Stomach smooth muscle (tissue), 2 donors: ENCODE measurements at regions not wholly inside any gene's neighbourhood (a gene's known extent, or its start where the extent isn't known, plus 50 kb on each side); places are given as distances from the start of the nearest gene placed in this dataset.
"Not testable (repeated sequence)": the region's sequence is repeated elsewhere in the genome, so short reads cannot be mapped to it uniquely, and the experiment has no call there.

Source experiments
- H3K27ac ChIP-seq: one replicate; pipeline ENCODE4 v1.7.0; 2013; ENCODE audit warnings: mild to moderate bottlenecking, low read length, inconsistent platforms
- H3K27me3 ChIP-seq, 2 donors: one replicate each; pipeline ENCODE4 v1.7.0; 2013; ENCODE audit warnings: low read length in 2 of 2; ENCODE audit not compliant: insufficient read depth in 2 of 2, control insufficient read depth in 1 of 2
- H3K36me3 ChIP-seq, 2 donors: one replicate each; pipeline ENCODE4 v1.7.0; 2013; ENCODE audit warnings: low read length in 2 of 2; ENCODE audit not compliant: control insufficient read depth in 2 of 2, insufficient read depth in 2 of 2
- H3K4me1 ChIP-seq: one replicate; pipeline ENCODE4 v1.7.0; 2013; ENCODE audit warnings: low read length; ENCODE audit not compliant: control insufficient read depth, insufficient read depth
- H3K4me3 ChIP-seq, 2 donors: one replicate each; pipeline ENCODE4 v1.7.0; 2013; ENCODE audit warnings: low read length in 2 of 2
- H3K9ac ChIP-seq, 2 donors: one replicate each; pipeline ENCODE4 v1.7.0; 2013; ENCODE audit warnings: low read length in 2 of 2, mild to moderate bottlenecking in 1 of 2
- H3K9me3 ChIP-seq, 2 donors: one replicate each; pipeline ENCODE4 v1.7.0; 2013; ENCODE audit warnings: low read length in 2 of 2; ENCODE audit not compliant: control insufficient read depth in 2 of 2
- donor health status: healthy.
- donor health status: Pancreatic carcinoma.

- no peaks in the 10 kb centered on the region for H3K27me3 ChIP-seq
- no peaks in the 10 kb centered on the region for H3K9me3 ChIP-seq
- H3K9ac ChIP-seq: no peak overlapping the region
- peaks cover 12% of the 10 kb centered on the region for H3K4me1 ChIP-seq
- H3K27ac ChIP-seq: peak overlapping the region; percentile 49
- no peaks in the 10 kb centered on the region for H3K36me3 ChIP-seq
- H3K4me3 ChIP-seq: peak overlapping the region; percentile 38 to 49
Observed at GRCh38 chr7:69517985-69518704, 80.1 kb upstream of the AUTS2 start.

GRCh38 chr7:69518705-69519077, 79.6 kb upstream of the AUTS2 start:
- H3K9ac ChIP-seq: no peak overlapping the region

GRCh38 chr7:69526570-69526969, 71.7 kb upstream of the AUTS2 start:
- no peaks in the 10 kb centered on the region for H3K27me3 ChIP-seq
- no peaks in the 10 kb centered on the region for H3K36me3 ChIP-seq
- no peak overlapping the region for H3K4me3 ChIP-seq
- no peak overlapping the region for H3K9ac ChIP-seq
- no peaks in the 10 kb centered on the region for H3K9me3 ChIP-seq
- no peaks in the 10 kb centered on the region for H3K4me1 ChIP-seq
- H3K27ac ChIP-seq: no peak overlapping the region

More at GRCh38 chr7:69518705-69519077, 79.6 kb upstream of the AUTS2 start:
- Histone ChIP-seq H3K9me3 (no peaks in the 10 kb centered on the region), H3K4me1 (peaks cover 12% of the 10 kb centered on the region), H3K27ac (peak overlapping the region; percentile 49), H3K27me3 (no peaks in the 10 kb centered on the region), H3K4me3 (peak overlapping the region; percentile 38 to 49), H3K36me3 (no peaks in the 10 kb centered on the region)

GRCh38 chr7:69527706-69528105, 70.6 kb upstream of the AUTS2 start:
- Histone ChIP-seq H3K36me3 (no peaks in the 10 kb centered on the region), H3K9me3 (no peaks in the 10 kb centered on the region), H3K27ac (no peak overlapping the region), H3K9ac (no peak overlapping the region), H3K27me3 (no peaks in the 10 kb centered on the region), H3K4me3 (no peak overlapping the region), H3K4me1 (no peaks in the 10 kb centered on the region)

GRCh38 chr7:69531050-69531449, 67.2 kb upstream of the AUTS2 start:
- H3K27me3 ChIP-seq: no peaks in the 10 kb centered on the region
- no peak overlapping the region for H3K9ac ChIP-seq
- H3K9me3 ChIP-seq: no peaks in the 10 kb centered on the region
- no peaks in the 10 kb centered on the region for H3K4me1 ChIP-seq
- no peak overlapping the region for H3K4me3 ChIP-seq
- H3K27ac ChIP-seq: no peak overlapping the region
- H3K36me3 ChIP-seq: no peaks in the 10 kb centered on the region

GRCh38 chr7:69534461-69535041, 63.7 kb upstream of the AUTS2 start:
- no peaks in the 10 kb centered on the region for H3K4me1 ChIP-seq
- H3K4me3 ChIP-seq: no peak overlapping the region
- H3K27me3 ChIP-seq: no peaks in the 10 kb centered on the region
- H3K27ac ChIP-seq: no peak overlapping the region
- H3K9me3 ChIP-seq: no peaks in the 10 kb centered on the region
- H3K9ac ChIP-seq: no peak overlapping the region
- no peaks in the 10 kb centered on the region for H3K36me3 ChIP-seq

- no peaks in the 10 kb centered on the region for H3K36me3 ChIP-seq
- no peaks in the 10 kb centered on the region for H3K27me3 ChIP-seq
- no peak overlapping the region for H3K27ac ChIP-seq
- no peak overlapping the region for H3K9ac ChIP-seq
- no peak overlapping the region for H3K4me3 ChIP-seq
- H3K9me3 ChIP-seq: peaks cover 0 to 6% of the 10 kb centered on the region in 2 donors
- H3K4me1 ChIP-seq: no peaks in the 10 kb centered on the region
Observed at GRCh38 chr7:69537691-69538090, 60.6 kb upstream of the AUTS2 start.

GRCh38 chr7:69539531-69539930, 58.7 kb upstream of the AUTS2 start:
- Histone ChIP-seq H3K9ac (no peak overlapping the region), H3K4me1 (no peaks in the 10 kb centered on the region), H3K9me3 (peaks cover 0 to 6% of the 10 kb centered on the region in 2 donors), H3K27me3 (no peaks in the 10 kb centered on the region), H3K36me3 (no peaks in the 10 kb centered on the region), H3K4me3 (no peak overlapping the region), H3K27ac (no peak overlapping the region)

GRCh38 chr7:69540287-69540686, 58.0 kb upstream of the AUTS2 start:
- peaks cover 0 to 6% of the 10 kb centered on the region in 2 donors for H3K9me3 ChIP-seq
- no peak overlapping the region for H3K9ac ChIP-seq
- no peak overlapping the region for H3K27ac ChIP-seq

GRCh38 chr7:69541779-69542432, 56.4 kb upstream of the AUTS2 start:
- not testable (repeated sequence) for H3K4me1 ChIP-seq, H3K27ac ChIP-seq, H3K9ac ChIP-seq, H3K9me3 ChIP-seq, H3K36me3 ChIP-seq, H3K27me3 ChIP-seq, H3K4me3 ChIP-seq

More at GRCh38 chr7:69540287-69540686, 58.0 kb upstream of the AUTS2 start:
- no peaks in the 10 kb centered on the region for H3K36me3 ChIP-seq
- H3K27me3 ChIP-seq: no peaks in the 10 kb centered on the region
- H3K4me1 ChIP-seq: no peaks in the 10 kb centered on the region
- no peak overlapping the region for H3K4me3 ChIP-seq

GRCh38 chr7:69545175-69545574, 53.1 kb upstream of the AUTS2 start:
- Histone ChIP-seq H3K4me3 (no peak overlapping the region), H3K36me3 (no peaks in the 10 kb centered on the region), H3K9ac (no peak overlapping the region), H3K27ac (no peak overlapping the region), H3K4me1 (peaks cover 2% of the 10 kb centered on the region), H3K27me3 (no peaks in the 10 kb centered on the region), H3K9me3 (peaks cover 0 to 6% of the 10 kb centered on the region in 2 donors)
